ENCODE measurements at regions not wholly inside any gene's neighbourhood (a gene's known extent, or its start where the extent isn't known, plus 50 kb on each side); places are given as distances from the start of the nearest gene placed in this dataset.
"Not testable (repeated sequence)": the region's sequence is repeated elsewhere in the genome, so short reads cannot be mapped to it uniquely, and the experiment has no call there.

DNA sequence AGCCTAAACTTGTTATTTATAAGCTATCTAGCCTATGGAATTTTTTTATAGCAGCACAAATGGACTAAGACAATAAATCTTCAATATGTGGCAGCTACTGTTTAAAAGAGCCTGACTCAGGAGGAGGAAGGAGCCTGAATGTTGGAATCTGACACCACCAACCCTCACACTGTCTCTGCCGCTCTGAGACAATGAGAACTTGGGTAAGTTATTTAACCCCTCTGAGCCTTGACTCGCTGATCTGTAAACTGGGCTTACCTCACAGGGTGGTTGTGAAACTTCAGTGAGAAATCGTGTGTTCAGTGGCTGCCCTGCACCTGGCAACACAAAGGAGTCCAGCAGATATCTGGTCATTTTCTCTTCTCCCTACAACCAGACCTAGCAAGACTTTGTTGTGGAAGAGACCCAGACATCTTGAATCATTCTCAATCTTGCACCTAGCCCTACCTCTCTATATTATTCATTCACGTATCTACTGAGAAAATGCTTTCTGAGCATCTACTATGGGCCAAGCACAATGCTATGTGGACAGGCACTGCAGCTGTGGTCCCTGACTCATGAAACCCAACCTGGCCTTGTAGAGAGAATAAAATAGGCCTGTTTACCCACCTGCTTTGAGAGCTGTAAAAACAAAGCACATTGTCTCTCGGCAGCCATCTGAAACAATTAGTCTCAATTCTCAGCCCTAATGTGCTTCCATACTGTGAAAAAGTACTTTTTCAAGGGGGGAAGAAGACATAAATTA is 81.9 kb upstream of the SLC25A36 start:
- Mint-ChIP-seq H3K4me3 (no peak overlapping the region), H3K4me1 (ENCODE audit: low read depth in 2 of 2) (peaks cover 0 to 4% of the 10 kb centered on the region in 2 donors), H3K36me3 (ENCODE audit: insufficient read depth) (no peaks in the 10 kb centered on the region), H3K9me3 (no peaks in the 10 kb centered on the region), H3K27me3 (peaks cover 16 to 21% of the 10 kb centered on the region in 2 donors), H3K27ac (no peak overlapping the region)
- DNase-seq (no peak), ATAC-seq (replicated peaks) (no peak)

DNA sequence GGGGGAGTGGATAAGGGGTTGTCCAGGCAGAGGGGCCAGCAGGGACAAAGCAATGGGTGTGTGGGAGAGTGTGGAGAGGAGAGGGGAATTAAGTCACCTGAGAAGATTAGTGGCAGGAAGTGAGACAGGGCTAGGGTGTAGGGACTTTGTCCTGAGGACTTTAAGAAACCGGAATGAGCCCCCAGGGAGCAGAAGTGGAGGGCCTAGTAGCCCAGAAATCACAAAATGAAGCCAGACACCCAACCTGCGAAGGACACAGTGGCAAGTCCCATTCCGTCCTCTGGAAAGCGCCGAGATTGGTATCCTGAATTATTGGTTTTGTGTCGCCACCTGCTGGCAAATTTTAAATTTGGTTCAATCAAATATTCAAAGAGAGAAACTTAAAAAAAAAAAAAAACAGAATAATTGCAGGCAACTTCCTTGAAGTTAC is 78.0 kb upstream of the SLC25A36 start:
- peaks cover 0 to 4% of the 10 kb centered on the region in 2 donors for H3K4me1 Mint-ChIP-seq (ENCODE audit: low read depth in 2 of 2)
- DNase-seq: peak; percentile 3 to 21 (median 5)
- H3K27ac Mint-ChIP-seq: no peak overlapping the region
- no peaks in the 10 kb centered on the region for H3K36me3 Mint-ChIP-seq (ENCODE audit: insufficient read depth)
- peaks cover 24 to 35% of the 10 kb centered on the region in 2 donors for H3K27me3 Mint-ChIP-seq
- no peak overlapping the region for H3K4me3 Mint-ChIP-seq
- no peaks in the 10 kb centered on the region for H3K9me3 Mint-ChIP-seq
- no peak for ATAC-seq (replicated peaks)

DNA sequence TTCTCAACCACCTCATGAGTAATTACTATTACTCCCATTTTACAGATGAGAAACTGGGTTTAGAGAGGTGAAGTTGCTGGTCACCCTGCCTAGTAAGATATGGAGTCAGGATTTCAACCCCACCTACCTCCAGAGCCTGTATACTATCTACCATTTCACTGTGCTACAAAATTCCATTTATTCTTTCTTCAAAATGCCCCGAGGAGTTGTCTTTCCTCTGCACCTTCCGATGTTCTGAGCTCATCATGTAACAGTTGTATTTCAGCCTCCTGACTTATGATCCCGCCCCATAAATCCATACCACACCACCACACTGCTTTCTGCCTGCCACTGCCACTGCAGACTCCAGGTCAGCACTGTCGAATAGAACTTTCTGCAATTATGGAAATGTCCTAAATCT is 71.3 kb upstream of the SLC25A36 start:
- Mint-ChIP-seq H3K27me3 (peaks cover 27 to 51% of the 10 kb centered on the region in 2 donors), H3K36me3 (ENCODE audit: insufficient read depth) (no peaks in the 10 kb centered on the region), H3K27ac (no peak overlapping the region), H3K9me3 (no peaks in the 10 kb centered on the region), H3K4me3 (no peak overlapping the region), H3K4me1 (ENCODE audit: low read depth in 2 of 2) (no peaks in the 10 kb centered on the region)
- ATAC-seq (replicated peaks): no peak
- DNase-seq: no peak

DNA sequence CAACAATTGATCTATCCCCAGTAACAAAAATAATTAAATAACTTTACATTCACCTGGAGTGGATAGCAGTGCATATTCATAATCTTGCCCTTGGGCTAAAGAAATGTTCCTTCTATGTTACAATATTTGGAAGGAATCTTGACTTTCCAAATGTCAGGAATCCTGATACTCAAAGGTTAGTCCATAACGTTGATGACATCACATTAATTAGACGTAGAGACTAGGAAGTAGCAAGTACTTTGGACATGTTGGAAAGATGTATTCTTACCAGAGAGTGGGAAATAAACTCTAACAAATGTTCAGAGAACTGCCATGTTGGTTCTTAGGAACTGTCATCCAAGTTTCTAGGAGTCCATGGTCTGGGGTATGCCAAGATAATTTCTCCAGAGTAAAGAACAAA is 70.6 kb upstream of the SLC25A36 start:
- DNase-seq (no peak), ATAC-seq (replicated peaks) (no peak)
- Mint-ChIP-seq H3K4me1 (ENCODE audit: low read depth in 2 of 2) (no peaks in the 10 kb centered on the region), H3K36me3 (ENCODE audit: insufficient read depth) (no peaks in the 10 kb centered on the region), H3K4me3 (no peak overlapping the region), H3K27me3 (peaks cover 33 to 57% of the 10 kb centered on the region in 2 donors), H3K27ac (no peak overlapping the region), H3K9me3 (no peaks in the 10 kb centered on the region)

DNA sequence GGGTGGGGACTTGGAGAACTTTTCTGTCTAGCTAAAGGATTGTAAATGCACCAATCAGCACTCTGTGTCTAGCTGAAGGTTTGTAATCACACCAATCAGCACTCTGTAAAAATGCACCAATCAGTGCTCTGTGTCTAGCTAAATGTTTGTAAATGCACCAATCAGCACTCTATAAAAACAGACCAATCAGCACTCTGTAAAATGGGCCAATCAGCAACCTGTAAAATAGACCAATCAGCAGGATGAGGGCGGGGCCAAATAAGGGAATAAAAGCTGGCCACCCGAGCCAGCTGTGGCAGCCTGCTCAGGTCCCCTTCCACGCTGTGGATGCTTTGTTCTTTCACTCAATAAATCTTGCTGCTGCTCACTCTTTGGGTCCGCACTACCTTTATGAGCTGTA is 69.5 kb upstream of the SLC25A36 start:
- H3K9me3 Mint-ChIP-seq; H3K4me1 Mint-ChIP-seq (ENCODE audit: low read depth in 2 of 2); H3K27ac Mint-ChIP-seq; ATAC-seq (replicated peaks); H3K36me3 Mint-ChIP-seq (ENCODE audit: insufficient read depth); H3K4me3 Mint-ChIP-seq; DNase-seq: not testable (repeated sequence)
- H3K27me3 Mint-ChIP-seq: peaks cover 40 to 64% of the 10 kb centered on the region in 2 donors

DNA sequence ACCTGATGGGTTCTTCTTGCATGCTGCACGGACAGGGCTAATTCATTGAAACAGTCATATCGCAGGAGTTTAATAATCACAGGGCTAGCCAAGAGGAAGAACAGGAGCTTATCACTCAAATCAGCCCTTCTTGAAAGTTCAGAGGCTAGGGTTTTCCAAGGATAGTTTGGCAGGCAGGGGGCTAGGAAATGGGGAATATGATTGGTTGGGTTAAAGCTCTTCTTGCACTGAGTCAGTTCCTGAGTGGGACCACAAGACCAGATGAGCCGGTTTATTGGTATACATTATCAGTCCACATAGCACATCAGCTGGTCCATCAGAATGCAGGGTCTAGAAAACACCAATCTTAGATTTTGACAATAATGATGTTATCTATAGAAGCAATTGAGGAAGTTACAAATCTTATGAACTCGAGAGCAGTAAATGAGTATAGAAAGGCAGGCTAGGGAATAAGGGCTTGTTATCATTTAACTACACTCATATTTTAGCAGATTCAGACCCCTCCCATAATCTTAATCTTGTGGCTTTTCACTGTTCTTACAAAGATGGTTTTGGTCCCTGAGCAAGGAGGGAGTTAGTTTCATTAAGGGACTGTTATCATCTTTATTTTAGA is 58.1 kb upstream of the SLC25A36 start:
- Mint-ChIP-seq H3K27me3 (peaks cover 17 to 44% of the 10 kb centered on the region in 2 donors), H3K4me3 (no peak overlapping the region), H3K36me3 (ENCODE audit: insufficient read depth) (no peaks in the 10 kb centered on the region), H3K9me3 (peaks cover 0 to 2% of the 10 kb centered on the region in 2 donors), H3K4me1 (ENCODE audit: low read depth in 2 of 2) (no peaks in the 10 kb centered on the region), H3K27ac (no peak overlapping the region)
- DNase-seq: no peak
- no peak for ATAC-seq (replicated peaks)

DNA sequence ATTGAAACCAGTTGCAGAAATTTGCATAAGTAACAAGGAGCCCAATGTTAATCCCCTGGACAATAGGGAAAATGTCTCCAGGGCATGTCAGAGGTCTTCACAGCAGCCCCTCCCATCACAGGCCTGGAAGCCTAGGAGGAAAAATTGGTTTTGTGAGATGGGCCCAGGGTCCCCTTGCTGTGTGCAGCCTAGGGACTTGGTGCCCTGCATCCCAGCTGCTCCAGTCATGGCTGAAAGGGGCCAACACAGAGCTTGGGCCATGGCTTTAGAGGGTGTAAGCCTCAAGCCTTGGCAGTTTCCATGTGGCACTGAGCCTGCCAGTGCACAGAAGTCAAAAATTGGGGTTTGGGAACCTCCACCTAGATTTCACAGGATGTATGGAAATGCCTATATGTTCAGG is 55.9 kb upstream of the SLC25A36 start:
- H3K9me3 Mint-ChIP-seq; H3K36me3 Mint-ChIP-seq (ENCODE audit: insufficient read depth); H3K27ac Mint-ChIP-seq; H3K4me3 Mint-ChIP-seq; ATAC-seq (replicated peaks); H3K4me1 Mint-ChIP-seq (ENCODE audit: low read depth in 2 of 2); DNase-seq: not testable (repeated sequence)
- H3K27me3 Mint-ChIP-seq: peaks cover 0 to 30% of the 10 kb centered on the region in 2 donors

Measured in effector memory CD8-positive, alpha-beta T cell (primary cell).